Neural cell (in vitro differentiated cells): ENCODE measurements at regions not wholly inside any gene's neighbourhood (a gene's known extent, or its start where the extent isn't known, plus 50 kb on each side); places are given as distances from the start of the nearest gene placed in this dataset.

ENCODE experiments used
- H2AFZ ChIP-seq: fragments of 200-600, 300-800 bp; sonication (generic), shearing (Covaris generic); 2 replicates; pipeline ENCODE4 v1.6.0; 2014; ENCODE audit warnings: low read depth, mild to moderate bottlenecking, antibody characterized with exemption, low read length, moderate library complexity
- H3F3A ChIP-seq: fragments of 200-600 bp; shearing (Covaris generic); 2 replicates; pipeline ENCODE4 v1.6.1; 2016; ENCODE audit warnings: mild to moderate bottlenecking, moderate library complexity, mixed read lengths, antibody characterized with exemption, low read length; ENCODE audit not compliant: insufficient read depth, poor library complexity, severe bottlenecking
- H3K27ac ChIP-seq: fragments of 200-600, 300-800 bp; sonication (generic), shearing (Covaris generic); 2 replicates; pipeline ENCODE4 v1.5.1; 2014; ENCODE audit warnings: mild to moderate bottlenecking, low read length, moderate library complexity
- H3K27me3 ChIP-seq: fragments of 300-800, 200-600 bp; sonication (generic), shearing (Covaris generic); 2 replicates; pipeline ENCODE4 v1.6.0; 2014; ENCODE audit warnings: mild to moderate bottlenecking, low read depth, low read length, moderate library complexity; ENCODE audit not compliant: insufficient read depth
- H3K36me3 ChIP-seq: fragments of 300-800, 200-600 bp; sonication (generic), shearing (Covaris generic); 2 replicates; pipeline ENCODE4 v1.5.1; 2014; ENCODE audit warnings: mild to moderate bottlenecking, antibody characterized with exemption, low read length, moderate library complexity; ENCODE audit not compliant: insufficient read depth
- H3K4me2 ChIP-seq: fragments of 300-800, 200-600 bp; sonication (generic), shearing (Covaris generic); 2 replicates; pipeline ENCODE4 v1.6.0; 2014; ENCODE audit warnings: mild to moderate bottlenecking, low read length
- H3K4me3 ChIP-seq: fragments of 300-800, 200-600 bp; sonication (generic), shearing (Covaris generic); 2 replicates; pipeline ENCODE4 v1.5.1; 2014; ENCODE audit warnings: mild to moderate bottlenecking, low read length, moderate library complexity
- H3K79me2 ChIP-seq: fragments of 200-600 bp; shearing (Covaris generic); replicated peaks from 2 replicates; pipeline ENCODE4 v1.6.0; 2014; ENCODE audit warnings: mild to moderate bottlenecking, low read length, moderate library complexity; ENCODE audit not compliant: insufficient read depth
- H3K9ac ChIP-seq: fragments of 300-800, 200-600 bp; sonication (generic), shearing (Covaris generic); 2 replicates; pipeline ENCODE4 v1.6.1; 2016; ENCODE audit warnings: mild to moderate bottlenecking, low read length, mixed read lengths
- H3K9me2 ChIP-seq: fragments of 200-600 bp; shearing (Covaris generic); 2 replicates; pipeline ENCODE4 v1.6.1; 2016; ENCODE audit warnings: mild to moderate bottlenecking, low read length, mixed read lengths; ENCODE audit not compliant: insufficient read depth
- H3K9me3 ChIP-seq: fragments of 200-600, 300-800 bp; sonication (generic), shearing (Covaris generic); 2 replicates; pipeline ENCODE4 v1.6.1; 2016; ENCODE audit warnings: mild to moderate bottlenecking, mixed run types, low read length, moderate library complexity, mixed read lengths
- H4K20me1 ChIP-seq: fragments of 200-600 bp; shearing (Covaris generic); 2 replicates; pipeline ENCODE4 v1.6.1; 2016; ENCODE audit warnings: mild to moderate bottlenecking, mixed run types; ENCODE audit not compliant: insufficient read depth
- EP300 ChIP-seq: fragments of 450-650 bp; conservative IDR thresholded peaks from 2 replicates; pipeline ENCODE4 v1.6.1; 2014; ENCODE audit warnings: antibody characterized with exemption, mild to moderate bottlenecking, moderate library complexity; ENCODE audit not compliant: poor library complexity, severe bottlenecking
- EZH2 ChIP-seq: fragments of 200-600, 300-800 bp; shearing (Covaris generic), sonication (generic); IDR thresholded peaks from 2 replicates; pipeline ENCODE4 v1.6.1; 2014; ENCODE audit warnings: antibody characterized with exemption, low read length, borderline replicate concordance, mild to moderate bottlenecking; ENCODE audit not compliant: insufficient read depth, poor library complexity, severe bottlenecking
- MXI1 ChIP-seq: fragments of 450-650 bp; conservative IDR thresholded peaks from 2 replicates; pipeline ENCODE4 v1.6.1; 2014; ENCODE audit warnings: antibody characterized with exemption, mild to moderate bottlenecking; ENCODE audit not compliant: poor library complexity, severe bottlenecking
- POLR2AphosphoS5 ChIP-seq: IDR thresholded peaks from 2 replicates; pipeline ENCODE4 v1.6.1; 2012
- RAD21 ChIP-seq: fragments of 450-650 bp; conservative IDR thresholded peaks from 2 replicates; pipeline ENCODE4 v1.6.1; 2014; ENCODE audit warnings: antibody characterized with exemption, mild to moderate bottlenecking, moderate library complexity
- SMC3 ChIP-seq: fragments of 450-650 bp; conservative IDR thresholded peaks from 2 replicates; pipeline ENCODE4 v1.6.1; 2014; ENCODE audit warnings: antibody characterized with exemption, mild to moderate bottlenecking, moderate library complexity; ENCODE audit not compliant: poor library complexity
- TAF1 ChIP-seq: IDR thresholded peaks from 2 replicates; pipeline ENCODE4 v1.6.1; 2012; ENCODE audit warnings: low read depth
- TF ChIP-seq, protein P1 (sequence below): IDR thresholded peaks from 2 replicates; pipeline ENCODE4 v1.6.1; 2012; ENCODE audit warnings: borderline replicate concordance
- TF ChIP-seq, protein P2 (sequence below): fragments of 450-650 bp; IDR thresholded peaks from 2 replicates; pipeline ENCODE4 v1.5.1; 2014; ENCODE audit warnings: antibody characterized with exemption, mild to moderate bottlenecking, moderate library complexity; ENCODE audit not compliant: poor library complexity, severe bottlenecking

DNA sequence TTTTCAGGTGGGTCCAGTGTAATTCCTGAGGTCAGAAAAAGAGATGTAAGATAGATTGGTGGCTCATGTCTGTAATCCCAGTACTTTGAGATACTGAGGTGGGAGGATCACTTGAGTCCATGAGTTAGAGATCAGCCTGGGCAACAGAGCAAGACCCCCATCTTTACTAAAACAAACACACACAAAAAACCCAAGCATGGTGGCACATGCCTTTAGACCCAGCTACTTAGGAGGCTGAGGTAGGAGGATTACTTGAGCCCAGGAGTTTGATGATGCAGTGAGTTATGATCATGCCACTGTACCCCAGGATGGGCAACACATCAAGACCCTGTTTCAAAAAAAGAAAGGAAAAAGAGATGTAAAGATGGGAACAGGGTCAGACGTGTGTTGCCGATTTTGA is 857.4 kb upstream of the NDST4 start:
- Histone ChIP-seq H3F3A (no peaks in the 10 kb centered on the region), H3K4me2 (no peak overlapping the region), H3K9me2 (no peaks in the 10 kb centered on the region), H3K36me3 (no peaks in the 10 kb centered on the region), H3K4me3 (no peak overlapping the region), H2AFZ (no peak overlapping the region), H3K9me3 (no peaks in the 10 kb centered on the region), H3K79me2 (no peaks in the 10 kb centered on the region), H3K27ac (no peak overlapping the region), H4K20me1 (no peaks in the 10 kb centered on the region), H3K9ac (no peak overlapping the region), H3K27me3 (no peaks in the 10 kb centered on the region)
- TF ChIP-seq RAD21 = no peak
- no peak for TF ChIP-seq EP300
- TF ChIP-seq, protein P1, sequence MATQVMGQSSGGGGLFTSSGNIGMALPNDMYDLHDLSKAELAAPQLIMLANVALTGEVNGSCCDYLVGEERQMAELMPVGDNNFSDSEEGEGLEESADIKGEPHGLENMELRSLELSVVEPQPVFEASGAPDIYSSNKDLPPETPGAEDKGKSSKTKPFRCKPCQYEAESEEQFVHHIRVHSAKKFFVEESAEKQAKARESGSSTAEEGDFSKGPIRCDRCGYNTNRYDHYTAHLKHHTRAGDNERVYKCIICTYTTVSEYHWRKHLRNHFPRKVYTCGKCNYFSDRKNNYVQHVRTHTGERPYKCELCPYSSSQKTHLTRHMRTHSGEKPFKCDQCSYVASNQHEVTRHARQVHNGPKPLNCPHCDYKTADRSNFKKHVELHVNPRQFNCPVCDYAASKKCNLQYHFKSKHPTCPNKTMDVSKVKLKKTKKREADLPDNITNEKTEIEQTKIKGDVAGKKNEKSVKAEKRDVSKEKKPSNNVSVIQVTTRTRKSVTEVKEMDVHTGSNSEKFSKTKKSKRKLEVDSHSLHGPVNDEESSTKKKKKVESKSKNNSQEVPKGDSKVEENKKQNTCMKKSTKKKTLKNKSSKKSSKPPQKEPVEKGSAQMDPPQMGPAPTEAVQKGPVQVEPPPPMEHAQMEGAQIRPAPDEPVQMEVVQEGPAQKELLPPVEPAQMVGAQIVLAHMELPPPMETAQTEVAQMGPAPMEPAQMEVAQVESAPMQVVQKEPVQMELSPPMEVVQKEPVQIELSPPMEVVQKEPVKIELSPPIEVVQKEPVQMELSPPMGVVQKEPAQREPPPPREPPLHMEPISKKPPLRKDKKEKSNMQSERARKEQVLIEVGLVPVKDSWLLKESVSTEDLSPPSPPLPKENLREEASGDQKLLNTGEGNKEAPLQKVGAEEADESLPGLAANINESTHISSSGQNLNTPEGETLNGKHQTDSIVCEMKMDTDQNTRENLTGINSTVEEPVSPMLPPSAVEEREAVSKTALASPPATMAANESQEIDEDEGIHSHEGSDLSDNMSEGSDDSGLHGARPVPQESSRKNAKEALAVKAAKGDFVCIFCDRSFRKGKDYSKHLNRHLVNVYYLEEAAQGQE = no peak

DNA sequence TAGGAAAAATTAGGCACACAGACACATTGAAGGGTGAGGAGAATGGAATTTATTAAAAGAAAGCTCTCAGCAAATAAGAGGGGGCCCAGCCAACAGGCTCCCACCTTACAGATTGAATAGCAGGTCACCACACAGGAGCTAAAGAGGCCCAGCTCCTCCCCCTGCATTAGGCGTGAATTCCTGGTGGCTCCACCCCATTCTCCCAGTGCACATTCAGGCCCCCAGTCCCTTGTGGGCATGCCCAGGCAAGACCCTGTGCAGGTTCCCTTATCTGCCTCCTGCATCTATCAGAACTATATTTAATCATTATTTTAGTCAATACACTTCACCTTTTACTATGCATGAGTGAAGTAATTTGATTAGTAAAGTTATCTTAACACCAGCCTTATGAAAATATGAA is 856.3 kb upstream of the NDST4 start:
- no peak overlapping the region for H3K4me2 ChIP-seq
- H3K27ac ChIP-seq = no peak overlapping the region
- H3F3A ChIP-seq = no peaks in the 10 kb centered on the region
- no peaks in the 10 kb centered on the region for H4K20me1 ChIP-seq
- no peaks in the 10 kb centered on the region for H3K36me3 ChIP-seq
- H3K4me3 ChIP-seq = no peak overlapping the region
- no peaks in the 10 kb centered on the region for H3K79me2 ChIP-seq
- no peaks in the 10 kb centered on the region for H3K27me3 ChIP-seq
- no peak overlapping the region for H2AFZ ChIP-seq
- no peak for TF ChIP-seq EP300
- TF ChIP-seq, protein P1 = no peak
- no peak for TF ChIP-seq TAF1
- TF ChIP-seq MXI1 = no peak
- no peak for TF ChIP-seq SMC3
- TF ChIP-seq RAD21 = no peak
- no peak for TF ChIP-seq POLR2AphosphoS5
- TF ChIP-seq, protein P2, sequence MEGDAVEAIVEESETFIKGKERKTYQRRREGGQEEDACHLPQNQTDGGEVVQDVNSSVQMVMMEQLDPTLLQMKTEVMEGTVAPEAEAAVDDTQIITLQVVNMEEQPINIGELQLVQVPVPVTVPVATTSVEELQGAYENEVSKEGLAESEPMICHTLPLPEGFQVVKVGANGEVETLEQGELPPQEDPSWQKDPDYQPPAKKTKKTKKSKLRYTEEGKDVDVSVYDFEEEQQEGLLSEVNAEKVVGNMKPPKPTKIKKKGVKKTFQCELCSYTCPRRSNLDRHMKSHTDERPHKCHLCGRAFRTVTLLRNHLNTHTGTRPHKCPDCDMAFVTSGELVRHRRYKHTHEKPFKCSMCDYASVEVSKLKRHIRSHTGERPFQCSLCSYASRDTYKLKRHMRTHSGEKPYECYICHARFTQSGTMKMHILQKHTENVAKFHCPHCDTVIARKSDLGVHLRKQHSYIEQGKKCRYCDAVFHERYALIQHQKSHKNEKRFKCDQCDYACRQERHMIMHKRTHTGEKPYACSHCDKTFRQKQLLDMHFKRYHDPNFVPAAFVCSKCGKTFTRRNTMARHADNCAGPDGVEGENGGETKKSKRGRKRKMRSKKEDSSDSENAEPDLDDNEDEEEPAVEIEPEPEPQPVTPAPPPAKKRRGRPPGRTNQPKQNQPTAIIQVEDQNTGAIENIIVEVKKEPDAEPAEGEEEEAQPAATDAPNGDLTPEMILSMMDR = no peak
- no peak for TF ChIP-seq EZH2
- H3K9me3 ChIP-seq = no peaks in the 10 kb centered on the region
- no peaks in the 10 kb centered on the region for H3K9me2 ChIP-seq
- no peak overlapping the region for H3K9ac ChIP-seq
